ENCODE measurements at regions not wholly inside any gene's neighbourhood (a gene's known extent, or its start where the extent isn't known, plus 50 kb on each side); places are given as distances from the start of the nearest gene placed in this dataset.

DNA sequence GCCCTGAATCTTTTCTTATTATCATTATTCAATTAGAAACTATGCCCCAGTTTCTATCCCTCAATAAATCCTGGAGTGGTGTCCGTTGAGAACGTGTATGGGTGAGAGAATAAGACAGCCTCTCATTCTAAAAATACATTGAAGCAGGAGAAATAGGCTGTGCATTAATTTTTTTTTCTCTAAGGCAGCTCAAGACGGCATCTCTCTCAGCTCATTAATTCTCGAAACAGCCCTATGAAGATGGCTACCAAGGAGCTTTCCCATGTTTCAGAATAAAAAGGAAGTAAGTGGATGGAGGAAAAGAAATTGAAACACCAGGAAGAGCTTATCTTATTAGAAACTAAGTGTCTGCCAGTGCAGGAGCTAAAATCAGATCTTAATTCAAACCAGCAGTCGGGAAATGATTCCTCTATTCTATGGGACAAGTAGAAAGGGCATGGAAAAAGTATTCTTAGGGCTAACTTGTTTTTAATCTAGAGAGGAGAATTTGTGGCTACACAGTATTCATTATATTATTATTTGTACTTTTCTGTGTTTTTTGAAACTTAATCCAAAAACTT is 347.1 kb upstream of the PLD5 start:
- DNase-seq (no peak), ATAC-seq (no peak)
- no peaks in the 10 kb centered on the region for H3K36me3 ChIP-seq (ENCODE audit: insufficient read depth in 1 of 2, low read depth in 1 of 2)
- TF ChIP-seq, protein P1, sequence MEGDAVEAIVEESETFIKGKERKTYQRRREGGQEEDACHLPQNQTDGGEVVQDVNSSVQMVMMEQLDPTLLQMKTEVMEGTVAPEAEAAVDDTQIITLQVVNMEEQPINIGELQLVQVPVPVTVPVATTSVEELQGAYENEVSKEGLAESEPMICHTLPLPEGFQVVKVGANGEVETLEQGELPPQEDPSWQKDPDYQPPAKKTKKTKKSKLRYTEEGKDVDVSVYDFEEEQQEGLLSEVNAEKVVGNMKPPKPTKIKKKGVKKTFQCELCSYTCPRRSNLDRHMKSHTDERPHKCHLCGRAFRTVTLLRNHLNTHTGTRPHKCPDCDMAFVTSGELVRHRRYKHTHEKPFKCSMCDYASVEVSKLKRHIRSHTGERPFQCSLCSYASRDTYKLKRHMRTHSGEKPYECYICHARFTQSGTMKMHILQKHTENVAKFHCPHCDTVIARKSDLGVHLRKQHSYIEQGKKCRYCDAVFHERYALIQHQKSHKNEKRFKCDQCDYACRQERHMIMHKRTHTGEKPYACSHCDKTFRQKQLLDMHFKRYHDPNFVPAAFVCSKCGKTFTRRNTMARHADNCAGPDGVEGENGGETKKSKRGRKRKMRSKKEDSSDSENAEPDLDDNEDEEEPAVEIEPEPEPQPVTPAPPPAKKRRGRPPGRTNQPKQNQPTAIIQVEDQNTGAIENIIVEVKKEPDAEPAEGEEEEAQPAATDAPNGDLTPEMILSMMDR (IDR thresholded peaks at IDR 0.05): no peak
- H3K27ac ChIP-seq: no peak overlapping the region
- intact Hi-C loops (cut with DNase I): no loop called here
- H3K9me3 ChIP-seq: no peaks in the 10 kb centered on the region
- 56 to 70% (median 65%) methylated on average over 5 of the region's 5 CpGs for WGBS, 3 donors
- H3K4me1 ChIP-seq: no peaks in the 10 kb centered on the region
- no peak overlapping the region for H3K4me3 ChIP-seq
- no peaks in the 10 kb centered on the region for H3K27me3 ChIP-seq (ENCODE audit: insufficient read depth in 3 of 3, low read length in 2 of 3)

DNA sequence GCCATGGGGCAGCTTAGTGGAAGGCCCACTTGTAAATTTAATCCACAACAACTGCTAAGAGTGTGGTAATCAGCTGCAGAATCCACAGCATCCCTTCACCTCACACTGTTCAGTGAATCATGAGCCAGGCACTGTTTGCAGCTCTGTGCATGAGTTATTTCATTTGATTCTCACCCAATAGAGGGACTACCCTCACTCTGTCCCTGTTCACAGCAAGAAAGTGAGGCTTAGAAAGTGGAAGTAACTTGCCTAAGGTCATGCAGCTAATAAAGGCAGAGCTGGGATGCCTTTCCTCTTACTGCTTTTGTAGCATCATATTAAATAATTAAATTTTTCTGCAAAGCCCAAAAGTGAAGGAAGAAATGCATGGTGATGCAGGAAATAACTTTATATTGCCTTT is 346.5 kb upstream of the PLD5 start:
- intact Hi-C loops (cut with DNase I): no loop called here
- TF ChIP-seq, protein P1 (IDR thresholded peaks at IDR 0.05): no peak
- Histone ChIP-seq H3K4me3 (no peak overlapping the region), H3K27ac (no peak overlapping the region), H3K36me3 (ENCODE audit: insufficient read depth in 1 of 2, low read depth in 1 of 2) (no peaks in the 10 kb centered on the region), H3K27me3 (ENCODE audit: insufficient read depth in 3 of 3, low read length in 2 of 3) (no peaks in the 10 kb centered on the region), H3K9me3 (no peaks in the 10 kb centered on the region), H3K4me1 (no peaks in the 10 kb centered on the region)
- ATAC-seq (no peak), DNase-seq (no peak)

DNA sequence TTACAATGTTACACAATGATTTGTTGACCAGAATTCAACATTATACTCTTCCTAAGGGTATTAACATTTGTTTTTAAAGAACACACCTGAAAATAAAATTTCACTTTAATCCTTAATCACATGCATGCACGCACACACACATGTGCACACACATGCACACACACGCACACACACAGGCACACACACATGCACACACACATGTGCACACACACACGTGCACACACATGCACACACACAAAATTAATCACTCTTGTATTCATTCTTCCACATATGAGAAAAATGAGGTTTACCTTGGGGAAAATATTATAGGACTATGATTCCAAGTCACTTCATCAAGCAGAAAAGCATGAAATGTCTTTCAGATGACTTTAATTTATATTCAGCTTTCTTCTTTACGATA is 331.8 kb upstream of the PLD5 start:
- no peaks in the 10 kb centered on the region for H3K4me1 ChIP-seq
- H3K27ac ChIP-seq: no peak overlapping the region
- H3K36me3 ChIP-seq (ENCODE audit: insufficient read depth in 1 of 2, low read depth in 1 of 2): no peaks in the 10 kb centered on the region
- H3K27me3 ChIP-seq (ENCODE audit: insufficient read depth in 3 of 3, low read length in 2 of 3): no peaks in the 10 kb centered on the region
- intact Hi-C loops (cut with DNase I): no loop called here
- ATAC-seq (no peak), DNase-seq (no peak)
- 50 to 65% (median 60%) methylated on average over 4 of the region's 4 CpGs for WGBS, 3 donors
- no peaks in the 10 kb centered on the region for H3K9me3 ChIP-seq
- TF ChIP-seq, protein P1 (IDR thresholded peaks at IDR 0.05): no peak
- no peak overlapping the region for H3K4me3 ChIP-seq

DNA sequence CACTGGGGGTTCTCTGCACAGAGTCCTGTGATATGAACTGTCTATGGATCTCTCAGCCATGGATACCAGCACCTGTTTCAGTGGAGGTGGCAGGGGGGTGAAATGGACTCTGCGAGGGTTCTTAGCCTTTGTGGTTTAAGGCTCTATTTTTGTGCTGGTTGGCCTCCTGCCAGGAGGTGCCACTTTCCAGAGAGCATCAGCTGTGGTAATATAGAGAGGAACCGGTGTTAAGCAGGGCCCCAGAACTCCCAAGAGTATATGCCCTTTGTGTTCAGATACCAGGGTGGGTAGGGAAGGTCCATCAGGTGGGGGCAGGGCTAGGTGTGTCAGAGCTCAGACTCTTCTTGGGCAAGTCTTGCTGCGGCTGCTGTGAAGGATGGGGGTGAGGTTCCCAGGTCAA is 330.0 kb upstream of the PLD5 start:
- Histone ChIP-seq H3K36me3 (ENCODE audit: insufficient read depth in 1 of 2, low read depth in 1 of 2) (no peaks in the 10 kb centered on the region), H3K4me3 (no peak overlapping the region), H3K27me3 (ENCODE audit: insufficient read depth in 3 of 3, low read length in 2 of 3) (no peaks in the 10 kb centered on the region), H3K9me3 (no peaks in the 10 kb centered on the region), H3K27ac (no peak overlapping the region), H3K4me1 (no peaks in the 10 kb centered on the region)
- TF ChIP-seq, protein P1 (IDR thresholded peaks at IDR 0.05): no peak
- DNase-seq (no peak), ATAC-seq (no peak)
- intact Hi-C loops (cut with DNase I): no loop called here
- 63 to 72% (median 70%) methylated on average over 3 of the region's 3 CpGs for WGBS, 3 donors

DNA sequence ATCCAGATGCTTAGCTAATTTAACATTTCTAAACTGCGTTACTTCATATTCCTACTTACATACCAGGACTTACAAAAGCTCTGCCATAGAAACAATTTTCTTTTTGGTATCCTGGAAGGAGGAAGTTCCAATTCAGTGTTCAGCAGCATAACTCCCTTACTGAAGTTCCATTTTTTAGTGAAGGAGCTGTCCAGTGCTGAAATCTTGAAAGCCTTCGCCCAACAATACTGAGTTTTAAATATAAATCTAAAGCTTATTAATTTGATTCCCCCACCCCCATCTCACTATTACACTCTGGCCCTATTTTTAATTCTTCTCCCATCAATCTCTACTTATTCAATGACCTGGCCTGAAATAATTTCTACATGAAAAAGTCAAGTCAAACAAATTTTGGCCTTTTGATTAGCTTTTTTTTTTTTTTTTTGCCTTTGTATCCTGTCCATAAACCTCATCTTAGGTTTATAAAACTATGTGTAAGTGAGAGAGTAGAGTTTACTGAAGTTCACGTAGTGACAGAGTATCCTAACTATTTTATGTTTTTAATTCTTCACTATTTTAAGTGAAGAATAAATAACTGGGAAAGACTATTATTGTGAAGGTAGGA is 323.0 kb upstream of the PLD5 start:
- Histone ChIP-seq H3K4me3 (no peak overlapping the region), H3K9me3 (no peaks in the 10 kb centered on the region), H3K27me3 (ENCODE audit: insufficient read depth in 3 of 3, low read length in 2 of 3) (no peaks in the 10 kb centered on the region), H3K36me3 (ENCODE audit: insufficient read depth in 1 of 2, low read depth in 1 of 2) (no peaks in the 10 kb centered on the region), H3K4me1 (no peaks in the 10 kb centered on the region), H3K27ac (no peak overlapping the region)
- ATAC-seq: no peak
- TF ChIP-seq, protein P1 (IDR thresholded peaks at IDR 0.05): no peak
- no peak for DNase-seq
- intact Hi-C loops (cut with DNase I): no loop called here
- 18 to 44% (median 23%) methylated on average over 3 of the region's 3 CpGs for WGBS, 3 donors
